NCI-H2227 (cell line): ENCODE measurements at regions not wholly inside any gene's neighbourhood (a gene's known extent, or its start where the extent isn't known, plus 50 kb on each side); places are given as distances from the start of the nearest gene placed in this dataset.

ENCODE experiments used
- DNase-seq: peaks from one replicate; lab custom pipeline; 2025; ENCODE audit not compliant: unreplicated experiment; lab: John Stamatoyannopoulos, UW

DNA sequence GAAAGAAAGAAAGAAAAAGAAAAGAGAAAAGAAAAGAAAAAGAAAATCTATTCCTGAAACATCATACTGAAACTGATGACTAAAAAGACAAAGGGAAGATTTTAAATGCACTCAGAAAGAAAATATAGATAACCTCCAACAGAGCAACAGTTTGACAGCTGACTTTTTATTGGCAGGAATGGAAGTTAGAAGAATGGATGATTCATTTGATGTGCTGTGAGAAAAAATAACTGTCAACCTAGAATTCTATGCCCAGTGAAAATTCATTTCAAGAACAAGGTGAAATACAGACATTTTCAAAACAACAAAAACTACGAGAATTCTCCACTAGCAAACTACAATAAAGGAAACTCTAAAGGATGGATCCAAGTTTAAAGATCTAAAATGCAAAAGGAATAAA is 50.5 kb upstream of the HSPA12A start:
- no peak for DNase-seq

- no peak for DNase-seq
These were observed 52.8 kb upstream of the ENO4 start for GRCh38 chr10:116796469-116796868.

DNA sequence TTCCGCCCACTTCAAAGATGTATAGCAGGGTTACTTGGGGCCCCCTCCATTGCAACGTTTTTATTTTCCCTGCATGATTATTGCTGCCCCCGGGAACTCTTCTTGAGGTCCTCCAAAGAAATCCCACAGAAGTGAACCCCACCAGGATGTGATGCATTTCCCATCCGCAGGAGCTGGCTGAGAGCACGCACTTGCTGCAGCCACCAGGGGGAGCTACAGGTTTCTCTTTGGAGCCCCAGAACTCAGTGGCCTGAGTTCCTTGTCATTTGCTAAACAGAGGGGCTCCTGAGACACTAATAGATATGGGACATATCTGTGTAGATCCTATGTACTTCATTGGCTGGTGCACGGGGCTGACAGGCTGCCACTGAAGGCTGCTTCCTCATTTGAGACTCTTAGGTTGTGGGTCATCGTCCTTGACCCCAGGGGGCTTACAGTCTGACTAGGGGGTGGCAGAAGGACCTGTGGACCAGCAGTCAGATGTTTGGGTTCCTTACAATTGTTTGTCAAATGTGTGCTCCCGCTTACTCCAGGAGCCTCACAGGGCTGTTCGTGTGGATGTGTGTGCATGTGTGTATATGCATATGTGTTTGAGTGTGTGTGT is 52.3 kb upstream of the ENO4 start:
- DNase-seq = peak; percentile 85

DNA sequence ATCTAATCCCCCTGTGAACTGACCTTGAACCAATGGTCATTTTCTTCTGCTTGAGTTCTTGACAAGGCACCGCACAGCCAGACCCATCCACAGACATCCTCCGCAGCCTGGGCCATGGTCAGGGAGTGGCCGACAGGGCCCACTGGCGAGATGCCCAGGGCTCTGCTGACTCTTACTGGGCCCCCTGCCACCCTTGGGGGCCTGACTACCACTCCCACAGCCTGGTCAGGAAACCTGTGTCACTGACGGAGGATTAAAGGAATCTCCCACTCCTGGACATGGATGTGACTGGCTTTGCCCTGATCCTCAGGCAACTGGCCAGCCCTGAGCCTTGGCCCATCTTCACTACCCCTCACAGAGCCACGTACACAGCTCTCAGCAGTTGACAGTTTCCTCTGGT is 50.4 kb upstream of the ENO4 start:
- no peak for DNase-seq
